Endothelial cell (in vitro differentiated cells): ENCODE measurements at regions not wholly inside any gene's neighbourhood (a gene's known extent, or its start where the extent isn't known, plus 50 kb on each side); places are given as distances from the start of the nearest gene placed in this dataset.

Experiments
- DNase-seq: peaks from one replicate; pipeline ENCODE4 v3.0.0; 2021; ENCODE audit warnings: low spot score
- H3K27ac Mint-ChIP-seq: one replicate; pipeline ENCODE4 v1.8.0; 2021; ENCODE audit warnings: mixed read lengths, inconsistent platforms; ENCODE audit not compliant: unreplicated experiment
- H3K27me3 Mint-ChIP-seq: one replicate; pipeline ENCODE4 v1.8.0; 2021; ENCODE audit warnings: mild to moderate bottlenecking, moderate library complexity, mixed read lengths, inconsistent platforms; ENCODE audit not compliant: unreplicated experiment
- H3K36me3 Mint-ChIP-seq: one replicate; pipeline ENCODE4 v1.8.0; 2021; ENCODE audit warnings: mild to moderate bottlenecking, low read depth, mixed read lengths, inconsistent platforms; ENCODE audit not compliant: unreplicated experiment
- H3K4me1 Mint-ChIP-seq: one replicate; pipeline ENCODE4 v1.8.0; 2021; ENCODE audit warnings: mild to moderate bottlenecking, mixed read lengths, inconsistent platforms; ENCODE audit not compliant: unreplicated experiment
- H3K4me3 Mint-ChIP-seq: one replicate; pipeline ENCODE4 v1.8.0; 2021; ENCODE audit warnings: mild to moderate bottlenecking, mixed read lengths, inconsistent platforms; ENCODE audit not compliant: unreplicated experiment
- H3K9me3 Mint-ChIP-seq: one replicate; pipeline ENCODE4 v1.8.0; 2021; ENCODE audit warnings: mixed read lengths, inconsistent platforms; ENCODE audit not compliant: unreplicated experiment
- TF ChIP-seq, protein P1 (sequence below): fragments of 200-600 bp; sonication (generic); IDR thresholded peaks from one replicate; pipeline ENCODE4 v1.5.0; 2021; ENCODE audit warnings: antibody characterized with exemption; ENCODE audit not compliant: unreplicated experiment

GRCh38 chr6:79783670-79784394 is 152.7 kb downstream of the SH3BGRL2 start:
- TF ChIP-seq, protein P1, sequence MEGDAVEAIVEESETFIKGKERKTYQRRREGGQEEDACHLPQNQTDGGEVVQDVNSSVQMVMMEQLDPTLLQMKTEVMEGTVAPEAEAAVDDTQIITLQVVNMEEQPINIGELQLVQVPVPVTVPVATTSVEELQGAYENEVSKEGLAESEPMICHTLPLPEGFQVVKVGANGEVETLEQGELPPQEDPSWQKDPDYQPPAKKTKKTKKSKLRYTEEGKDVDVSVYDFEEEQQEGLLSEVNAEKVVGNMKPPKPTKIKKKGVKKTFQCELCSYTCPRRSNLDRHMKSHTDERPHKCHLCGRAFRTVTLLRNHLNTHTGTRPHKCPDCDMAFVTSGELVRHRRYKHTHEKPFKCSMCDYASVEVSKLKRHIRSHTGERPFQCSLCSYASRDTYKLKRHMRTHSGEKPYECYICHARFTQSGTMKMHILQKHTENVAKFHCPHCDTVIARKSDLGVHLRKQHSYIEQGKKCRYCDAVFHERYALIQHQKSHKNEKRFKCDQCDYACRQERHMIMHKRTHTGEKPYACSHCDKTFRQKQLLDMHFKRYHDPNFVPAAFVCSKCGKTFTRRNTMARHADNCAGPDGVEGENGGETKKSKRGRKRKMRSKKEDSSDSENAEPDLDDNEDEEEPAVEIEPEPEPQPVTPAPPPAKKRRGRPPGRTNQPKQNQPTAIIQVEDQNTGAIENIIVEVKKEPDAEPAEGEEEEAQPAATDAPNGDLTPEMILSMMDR: no peak
- Mint-ChIP-seq H3K27ac (no peak overlapping the region), H3K4me3 (no peak overlapping the region), H3K27me3 (peaks cover 2% of the 10 kb centered on the region), H3K36me3 (no peaks in the 10 kb centered on the region), H3K4me1 (no peaks in the 10 kb centered on the region), H3K9me3 (no peaks in the 10 kb centered on the region)
- DNase-seq: no peak

DNA sequence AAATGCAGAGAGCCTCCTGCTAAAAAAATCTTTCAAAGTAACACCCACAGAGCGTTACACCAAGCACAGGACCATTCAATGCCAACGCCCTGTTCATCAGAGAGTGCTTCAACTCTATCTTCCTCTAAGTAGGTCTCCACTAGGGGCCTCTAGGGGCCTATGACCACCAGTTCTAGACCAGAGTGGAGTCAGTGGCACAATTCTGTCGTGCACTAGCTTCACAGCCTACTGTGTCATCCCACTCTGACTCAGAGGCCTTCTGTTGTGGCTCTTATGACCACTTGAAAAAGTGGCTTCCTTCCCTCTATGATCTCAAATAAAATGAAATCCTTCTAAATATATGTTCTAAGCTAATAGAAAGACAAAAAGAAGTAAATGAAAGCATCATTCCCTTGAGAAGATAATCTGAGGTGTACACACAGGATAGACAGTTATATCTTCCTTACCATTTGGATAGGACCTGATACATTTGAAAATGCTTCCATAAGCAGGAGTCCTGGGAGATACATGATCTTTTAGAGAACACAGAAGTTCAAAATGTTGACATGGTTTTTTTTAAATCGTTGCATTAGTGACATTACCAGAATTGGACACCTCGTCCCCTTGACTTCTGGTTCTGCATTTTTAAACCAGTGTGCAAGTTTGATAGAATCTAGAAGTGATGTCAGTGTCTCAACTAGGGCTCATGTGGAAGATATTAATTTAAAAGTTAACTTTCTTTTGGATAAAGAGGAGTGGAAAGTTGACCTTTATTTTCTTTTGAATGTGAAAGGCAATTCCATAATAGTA is 151.9 kb downstream of the SH3BGRL2 start:
- no peaks in the 10 kb centered on the region for H3K36me3 Mint-ChIP-seq
- H3K27me3 Mint-ChIP-seq: peaks cover 2% of the 10 kb centered on the region
- TF ChIP-seq, protein P1: no peak
- H3K4me3 Mint-ChIP-seq: no peak overlapping the region
- no peak overlapping the region for H3K27ac Mint-ChIP-seq
- DNase-seq: no peak
- H3K9me3 Mint-ChIP-seq: no peaks in the 10 kb centered on the region
- H3K4me1 Mint-ChIP-seq: no peaks in the 10 kb centered on the region

DNA sequence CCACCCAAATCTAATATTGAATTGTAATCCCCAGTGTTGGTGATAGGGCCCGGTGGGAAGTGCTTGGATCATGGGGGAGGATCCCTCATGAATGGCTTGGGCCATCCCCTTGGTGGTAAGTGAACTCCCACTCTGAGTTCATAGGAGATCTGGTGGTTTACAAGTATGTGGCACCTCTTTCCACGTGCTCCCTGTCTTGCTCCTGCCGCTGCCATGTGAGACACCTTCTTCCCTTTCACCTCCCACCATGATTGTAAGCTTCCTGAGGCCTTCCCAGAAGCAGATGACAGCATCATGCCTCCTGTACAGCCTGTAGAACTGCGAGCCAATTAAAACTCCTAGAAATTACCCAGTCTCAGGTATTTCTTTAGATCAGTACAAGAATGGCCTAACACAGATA is 150.8 kb downstream of the SH3BGRL2 start:
- H3K4me3 Mint-ChIP-seq: no peak overlapping the region
- peaks cover 2% of the 10 kb centered on the region for H3K27me3 Mint-ChIP-seq
- no peak for DNase-seq
- no peaks in the 10 kb centered on the region for H3K36me3 Mint-ChIP-seq
- no peak overlapping the region for H3K27ac Mint-ChIP-seq
- H3K9me3 Mint-ChIP-seq: no peaks in the 10 kb centered on the region
- TF ChIP-seq, protein P1: no peak
- peaks cover 2% of the 10 kb centered on the region for H3K4me1 Mint-ChIP-seq

GRCh38 chr6:79780881-79781280 is 149.8 kb downstream of the SH3BGRL2 start:
- TF ChIP-seq, protein P1: no peak
- Mint-ChIP-seq H3K27me3 (peaks cover 4% of the 10 kb centered on the region), H3K36me3 (no peaks in the 10 kb centered on the region), H3K9me3 (no peaks in the 10 kb centered on the region), H3K27ac (no peak overlapping the region), H3K4me1 (peaks cover 2% of the 10 kb centered on the region), H3K4me3 (no peak overlapping the region)
- DNase-seq: no peak

DNA sequence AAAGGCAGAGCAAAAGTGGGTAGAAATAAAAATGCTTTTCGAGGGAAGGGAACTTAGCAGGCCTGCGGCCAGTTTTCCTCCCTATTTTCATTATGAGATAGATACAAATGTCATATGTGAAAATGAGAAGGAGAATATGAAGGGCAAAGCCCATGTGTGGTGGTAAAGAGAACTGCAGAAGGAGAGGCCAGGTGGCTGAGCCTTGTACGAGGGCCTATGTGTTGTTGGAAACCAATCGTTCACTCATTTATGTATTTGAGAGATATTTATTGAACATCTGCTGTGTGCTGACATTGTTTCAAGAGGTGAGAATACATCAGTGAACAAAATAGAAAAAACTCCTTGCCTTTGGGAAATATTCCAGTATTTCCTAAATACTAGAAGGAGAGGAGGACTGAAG is 147.7 kb downstream of the SH3BGRL2 start:
- TF ChIP-seq, protein P1: no peak
- no peak overlapping the region for H3K4me3 Mint-ChIP-seq
- no peak for DNase-seq
- H3K27ac Mint-ChIP-seq: no peak overlapping the region
- H3K36me3 Mint-ChIP-seq: no peaks in the 10 kb centered on the region
- peaks cover 2% of the 10 kb centered on the region for H3K4me1 Mint-ChIP-seq
- no peaks in the 10 kb centered on the region for H3K9me3 Mint-ChIP-seq
- peaks cover 2% of the 10 kb centered on the region for H3K27me3 Mint-ChIP-seq
